GM19463 (cell line): ENCODE measurements at regions not wholly inside any gene's neighbourhood (a gene's known extent, or its start where the extent isn't known, plus 50 kb on each side); places are given as distances from the start of the nearest gene placed in this dataset.
A peak's percentile ranks its signal among the peaks of the same experiment; 100 is the strongest.

Source experiments
- ATAC-seq: cut with Tn5 transposase; IDR thresholded peaks from one replicate; pipeline ENCODE4 v1.9.1; 2021; ENCODE audit warnings: mild to moderate bottlenecking, moderate library complexity; ENCODE audit not compliant: unreplicated experiment

DNA sequence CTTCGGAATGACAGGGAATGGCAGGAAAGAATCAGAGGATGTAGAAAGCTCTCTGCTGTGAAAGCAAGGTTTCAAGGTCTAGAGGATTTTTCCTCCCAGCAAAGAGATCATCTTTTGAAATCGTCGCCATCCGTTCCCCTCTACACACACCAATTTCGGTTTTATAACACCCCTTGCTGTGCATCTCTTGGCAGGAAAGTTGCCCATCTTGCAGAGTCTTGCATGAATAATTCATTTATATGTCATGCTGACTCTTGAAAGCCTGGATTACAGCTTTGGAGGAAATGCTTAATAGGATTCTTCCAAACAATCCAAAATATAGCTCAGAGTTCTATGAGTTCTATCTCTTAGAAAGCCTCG is 262.7 kb downstream of the CHL1 start:
- ATAC-seq: no peak

DNA sequence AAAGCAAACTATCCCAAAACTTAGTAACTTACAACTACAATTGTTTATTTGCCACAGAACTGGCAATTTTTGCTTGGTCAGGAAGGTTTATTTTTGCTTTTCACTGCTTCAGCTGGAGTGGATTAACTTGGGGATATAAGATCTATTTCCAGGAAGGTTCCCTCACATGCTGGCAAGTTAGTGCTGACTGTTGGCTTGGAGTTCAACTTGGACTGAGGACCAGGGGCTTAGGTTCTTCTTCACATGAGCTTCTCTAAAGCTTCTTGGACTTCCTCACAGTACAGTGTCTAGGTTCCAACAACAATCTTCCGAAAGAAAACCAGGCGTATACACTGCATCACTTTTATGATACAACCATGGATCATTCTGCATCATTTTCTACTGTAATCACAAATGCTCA is 264.4 kb downstream of the CHL1 start:
- ATAC-seq: no peak

DNA sequence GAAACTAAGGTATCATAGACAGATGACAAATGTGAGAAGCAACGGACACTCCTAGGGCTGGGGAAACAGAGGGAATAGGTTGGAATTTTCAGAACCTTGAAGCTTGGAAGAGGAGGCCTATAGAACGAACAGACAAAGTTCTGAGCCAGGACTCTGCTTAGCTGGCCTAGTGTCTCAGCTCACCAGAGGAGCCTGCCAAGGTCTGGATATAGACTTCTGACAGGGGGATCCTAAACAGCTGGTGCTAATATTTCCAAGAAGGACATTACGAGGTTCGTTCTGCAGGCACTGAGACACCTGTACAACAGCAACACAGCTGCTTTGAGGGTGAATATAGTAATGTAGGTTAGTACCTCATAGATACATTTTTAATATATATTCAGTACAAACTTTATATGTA is 266.3 kb downstream of the CHL1 start:
- ATAC-seq: no peak

DNA sequence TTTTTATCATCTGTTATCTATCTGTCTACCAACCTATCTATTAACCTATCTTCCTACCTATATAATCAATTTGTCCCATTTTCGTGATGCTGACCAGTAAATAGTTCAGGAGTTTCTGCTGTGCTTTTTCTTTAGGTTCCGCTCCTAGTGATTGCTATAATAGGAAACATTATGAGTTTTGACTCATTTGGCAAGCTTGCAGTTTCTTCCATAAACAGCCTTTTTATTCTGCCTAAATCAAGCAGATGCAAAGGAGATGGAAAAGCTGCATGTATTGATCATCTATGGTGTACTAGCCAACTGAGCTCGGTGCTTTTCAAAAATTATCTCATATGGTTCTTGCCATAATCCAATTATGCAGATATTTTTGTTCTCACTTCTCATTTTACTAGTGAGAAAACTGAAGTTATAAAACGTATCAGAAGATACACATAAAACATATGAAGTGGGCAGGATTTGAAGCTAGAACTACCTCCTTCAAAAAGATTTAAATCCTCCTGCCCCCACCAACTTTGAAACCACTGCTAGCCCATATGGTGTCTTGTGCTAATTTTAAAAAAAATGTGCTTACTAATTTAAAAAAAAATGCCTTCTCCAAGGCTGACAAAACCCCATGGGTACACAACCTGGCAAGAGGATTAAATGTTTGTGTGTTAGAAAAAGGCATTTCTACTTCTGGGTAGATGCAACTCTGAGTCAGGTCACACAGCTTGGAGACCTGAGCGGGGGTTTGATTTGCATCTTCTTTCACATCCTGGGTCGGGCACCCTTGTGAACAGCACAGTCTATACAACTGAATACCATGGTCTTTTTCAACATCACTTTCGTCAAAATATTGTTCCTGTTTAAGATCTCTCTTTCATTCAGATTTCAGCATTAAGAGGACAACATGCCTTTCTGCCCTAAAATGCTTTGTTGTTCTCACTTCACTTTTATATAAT is 267.0 kb downstream of the CHL1 start:
- peak; percentile 97 for ATAC-seq

DNA sequence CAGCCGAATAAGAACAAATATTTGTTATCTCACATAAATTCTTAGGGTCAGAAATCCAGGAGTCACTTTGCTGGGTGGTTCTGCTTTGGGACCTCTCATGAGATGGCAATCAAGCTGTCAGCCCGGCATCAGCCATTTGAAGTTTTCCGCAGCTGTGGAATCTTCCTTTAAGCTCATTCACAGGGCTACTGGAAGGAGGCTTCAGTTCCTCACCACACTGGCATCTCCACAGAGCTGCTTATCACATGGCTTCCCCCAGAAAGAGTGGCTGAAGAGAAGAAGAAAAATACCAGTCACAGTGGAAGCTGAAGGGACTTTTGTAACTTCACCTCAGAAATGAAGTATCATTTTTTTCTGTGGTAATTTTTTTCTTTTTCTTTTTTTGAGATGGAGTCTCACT is 267.7 kb downstream of the CHL1 start:
- ATAC-seq: peak; percentile 28

DNA sequence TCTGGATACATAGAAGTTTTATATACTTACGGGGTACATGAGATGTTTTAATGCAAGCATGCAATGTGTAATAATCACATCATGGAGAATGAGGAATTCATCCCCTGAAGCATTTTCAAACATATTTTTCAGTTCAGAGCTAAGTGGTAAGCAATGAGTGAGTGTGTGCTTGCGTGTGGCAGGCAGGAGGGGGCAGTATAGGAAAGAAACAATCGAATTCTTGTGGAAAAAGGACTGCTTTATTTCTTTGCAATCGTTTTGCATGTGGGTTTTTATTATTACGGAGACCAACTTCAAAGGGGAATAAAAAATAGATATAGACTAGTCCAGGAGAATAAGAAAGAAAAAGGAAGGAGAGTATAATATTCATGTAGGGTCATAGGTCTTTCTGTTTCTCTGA is 271.6 kb downstream of the CHL1 start:
- no peak for ATAC-seq

DNA sequence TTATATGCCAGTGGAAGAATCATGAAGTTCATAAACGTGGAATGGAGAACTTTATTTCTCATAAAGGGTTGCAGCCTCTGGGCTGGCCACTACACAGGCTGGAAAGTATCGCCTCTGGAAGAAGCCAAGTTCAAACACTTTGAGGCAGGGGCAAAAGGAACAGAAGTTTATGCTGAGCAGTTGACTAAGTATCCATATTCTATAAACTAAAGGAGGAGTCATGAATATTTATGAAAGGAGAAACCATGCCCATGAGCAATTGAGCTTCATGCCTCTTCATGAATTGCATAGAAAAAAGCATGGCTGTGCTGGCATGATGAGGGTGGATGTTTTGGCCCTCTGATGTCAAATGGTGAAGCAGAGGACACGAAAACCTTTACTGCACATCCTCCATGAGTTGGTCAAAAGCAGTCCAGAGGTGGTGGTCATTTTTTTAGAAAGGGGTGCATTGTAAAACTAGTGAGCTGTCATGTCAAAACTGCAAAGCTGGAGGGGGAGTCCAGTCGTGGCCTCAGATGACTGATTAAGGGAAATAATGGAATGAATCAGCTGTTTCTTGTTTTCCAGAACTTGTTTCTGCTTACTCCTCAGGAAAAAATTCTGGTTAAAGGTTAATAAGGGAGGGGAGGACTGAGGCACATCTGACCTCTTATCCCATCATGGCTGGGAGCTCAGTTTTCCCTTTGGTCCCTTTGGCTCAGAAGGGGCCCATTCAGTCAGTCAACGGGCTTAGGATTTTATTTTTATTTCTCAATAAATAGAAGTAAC is 276.7 kb downstream of the CHL1 start:
- no peak for ATAC-seq

DNA sequence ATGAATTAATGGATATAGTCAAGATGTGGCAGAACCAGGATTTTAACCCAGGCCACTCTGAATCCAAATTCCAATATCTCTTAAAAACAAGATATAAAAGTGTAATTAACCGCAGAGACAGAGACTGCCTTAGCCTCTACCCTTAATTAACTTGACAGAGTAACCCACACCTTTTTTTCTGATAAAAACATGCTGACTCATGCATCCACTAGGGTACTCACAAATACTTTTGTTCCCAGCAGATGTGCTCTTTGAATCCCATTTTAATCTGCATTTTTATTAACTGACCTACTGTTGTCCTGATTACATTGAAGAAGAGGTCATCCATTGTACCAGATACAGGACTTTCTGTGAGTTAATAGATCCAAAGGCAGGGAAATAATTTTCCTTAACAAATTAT is 278.3 kb downstream of the CHL1 start:
- no peak for ATAC-seq

DNA sequence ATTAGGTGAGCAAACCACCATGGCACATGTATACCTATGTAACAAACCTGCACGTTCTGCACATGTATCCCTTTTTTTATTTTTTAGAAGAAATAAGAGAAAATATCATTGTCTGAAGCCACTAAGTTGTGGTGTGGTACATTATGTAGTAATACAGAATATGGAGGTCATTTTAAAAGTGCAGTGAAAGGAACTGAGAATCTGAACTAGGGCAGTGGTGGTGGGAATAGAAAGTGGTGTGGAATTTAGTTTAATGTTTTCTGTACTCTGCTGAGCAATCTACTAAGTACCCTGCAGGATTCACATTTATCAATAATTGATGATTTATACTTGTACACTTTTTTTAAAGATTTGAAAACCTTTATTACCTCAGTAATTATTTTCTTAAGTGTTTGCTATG is 283.5 kb downstream of the CHL1 start:
- peak; percentile 62 for ATAC-seq

DNA sequence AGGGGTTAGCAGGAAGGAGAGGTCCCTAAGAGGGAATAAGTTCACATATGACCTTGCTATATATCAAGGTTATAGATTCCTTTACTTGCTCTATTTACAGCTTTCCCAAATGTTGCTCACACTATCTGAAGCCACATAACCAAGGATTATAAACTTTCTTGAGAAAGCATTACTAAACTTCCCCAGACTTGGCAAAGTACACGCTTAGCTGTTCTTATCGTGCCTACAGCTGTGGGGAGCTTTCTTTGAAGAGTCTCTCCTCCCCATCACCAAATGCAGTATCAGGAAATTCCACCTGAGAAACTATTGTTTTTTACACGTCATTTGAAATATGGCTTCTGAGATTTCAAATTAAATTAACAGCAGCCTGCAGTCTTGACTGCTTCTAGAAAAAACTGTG is 284.5 kb downstream of the CHL1 start:
- no peak for ATAC-seq

DNA sequence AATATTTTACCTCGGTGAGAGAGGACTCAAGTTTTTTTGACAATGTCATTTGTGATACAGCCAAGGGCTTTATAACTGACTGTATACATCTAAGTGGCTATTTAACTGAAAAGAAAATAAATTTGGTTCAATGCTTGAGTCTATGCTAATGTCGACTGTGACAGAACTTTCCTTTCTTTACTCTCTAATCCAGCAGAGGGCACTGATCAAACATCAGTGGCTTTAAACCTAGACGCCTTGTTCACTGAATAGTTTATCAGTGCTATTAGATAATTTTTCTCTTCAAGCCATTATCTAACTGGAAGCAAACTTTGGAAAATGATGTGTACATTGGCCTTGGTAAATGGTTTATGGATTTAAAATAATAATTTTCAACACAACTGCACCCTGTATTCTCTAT is 285.1 kb downstream of the CHL1 start:
- peak; percentile 54 for ATAC-seq

DNA sequence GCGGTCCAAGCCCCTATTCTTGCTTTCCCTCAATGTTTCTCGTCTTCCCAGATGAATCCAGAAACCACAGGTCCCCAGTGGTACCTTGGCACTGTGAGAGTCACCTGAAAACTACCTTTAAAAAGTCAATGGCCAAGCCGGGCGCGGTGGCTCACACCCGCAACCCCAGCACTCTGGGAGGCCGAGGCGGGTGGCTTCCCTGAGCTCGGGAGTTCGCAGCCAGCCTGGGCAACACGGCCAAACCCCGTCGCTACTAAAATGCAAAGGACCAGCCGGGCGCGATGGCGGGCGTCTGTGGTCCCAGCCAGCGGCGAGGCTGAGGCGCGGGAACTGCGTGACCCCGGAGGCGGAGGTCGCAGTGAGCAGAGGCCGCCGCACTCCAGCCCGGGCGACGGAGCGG is 285.9 kb downstream of the CHL1 start:
- ATAC-seq: no peak

DNA sequence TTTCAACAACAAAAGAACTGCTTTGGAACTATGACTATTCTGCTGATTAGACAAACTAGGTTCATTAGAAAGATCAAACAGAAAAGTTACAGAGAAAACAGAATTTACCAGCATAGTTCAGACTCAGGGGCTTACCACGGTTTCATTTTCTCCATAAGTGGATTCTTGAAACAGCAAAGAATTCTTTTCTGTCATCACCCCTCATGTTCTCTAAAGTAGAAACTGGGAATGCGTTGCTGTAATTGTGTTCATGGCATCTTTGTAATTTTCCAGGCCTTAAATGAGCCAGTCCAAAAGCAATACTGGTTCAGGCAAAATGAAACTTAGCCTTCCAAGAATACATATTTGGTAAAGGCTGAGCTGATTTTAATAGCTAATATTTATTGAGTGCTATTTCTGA is 287.8 kb downstream of the CHL1 start:
- ATAC-seq: no peak

DNA sequence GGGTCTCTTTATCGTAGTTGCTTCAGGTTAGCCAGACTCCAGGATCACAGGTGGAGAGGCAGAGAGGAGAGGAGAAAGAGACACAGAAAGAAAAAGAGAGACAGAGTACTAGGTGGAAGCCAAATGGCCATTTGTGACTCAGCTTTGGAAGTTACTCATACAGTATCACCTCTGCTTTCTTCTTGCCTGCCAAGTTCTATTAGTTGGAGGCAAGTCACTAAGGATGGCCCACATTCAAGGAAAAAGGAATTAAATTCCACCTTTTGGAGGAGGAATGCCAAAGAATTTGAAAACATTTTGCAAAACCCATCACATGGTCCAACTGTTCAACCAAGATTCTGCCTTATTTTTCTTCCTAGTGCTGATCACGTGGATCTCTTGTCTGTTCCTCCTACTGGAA is 291.1 kb downstream of the CHL1 start:
- ATAC-seq: no peak

DNA sequence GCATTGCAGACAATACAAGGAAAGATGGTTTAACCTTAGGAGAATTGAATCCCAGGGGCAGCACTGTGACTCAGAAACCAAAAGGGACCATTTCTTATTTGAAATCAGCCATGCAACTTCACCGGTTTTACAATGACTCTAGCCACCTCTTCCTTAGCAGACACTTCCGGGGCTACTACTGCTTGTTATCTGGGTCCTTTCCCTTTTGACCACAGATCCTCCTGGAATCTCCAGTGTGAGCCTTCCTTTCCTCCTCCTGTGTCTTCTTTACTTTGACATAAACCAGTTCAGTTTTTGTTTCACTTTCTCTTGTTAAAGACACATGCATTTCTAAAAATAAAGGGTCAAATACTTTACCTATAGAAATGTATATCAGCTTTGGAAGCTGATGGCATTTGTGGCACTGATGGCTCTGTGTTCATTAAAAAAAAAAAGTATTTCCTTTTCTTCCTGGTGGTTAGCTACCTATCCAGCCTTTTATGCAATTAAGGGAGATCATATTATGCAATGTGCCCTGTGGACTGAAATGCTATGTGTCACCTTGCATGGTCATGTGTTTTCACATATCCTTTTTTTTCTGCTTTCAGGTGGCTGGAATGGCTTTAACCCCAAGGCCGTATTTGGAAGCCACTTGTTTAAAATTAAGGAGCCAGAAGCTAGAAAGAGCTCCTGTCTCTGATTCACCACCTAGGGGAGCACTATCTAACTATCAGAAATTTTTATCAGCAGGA is 296.2 kb downstream of the CHL1 start:
- ATAC-seq: peak; percentile 55

DNA sequence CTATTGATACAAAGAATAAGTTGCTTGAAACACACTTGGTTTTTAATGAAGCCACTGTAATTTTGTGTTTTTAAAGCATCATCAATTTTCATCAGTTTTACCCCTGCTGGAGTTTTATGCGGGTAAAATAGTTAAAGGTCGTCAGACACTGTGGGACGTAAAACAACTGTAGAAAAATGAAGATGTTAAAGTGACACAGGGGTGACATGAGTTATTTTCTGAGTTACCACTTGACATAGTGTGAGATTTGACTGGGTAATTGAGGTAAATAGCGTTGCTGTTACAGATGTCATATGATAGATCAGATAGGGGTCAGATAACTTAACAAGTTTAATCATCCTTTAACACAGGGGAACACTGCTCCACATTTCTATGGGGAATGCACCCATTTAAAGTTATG is 297.6 kb downstream of the CHL1 start:
- no peak for ATAC-seq

DNA sequence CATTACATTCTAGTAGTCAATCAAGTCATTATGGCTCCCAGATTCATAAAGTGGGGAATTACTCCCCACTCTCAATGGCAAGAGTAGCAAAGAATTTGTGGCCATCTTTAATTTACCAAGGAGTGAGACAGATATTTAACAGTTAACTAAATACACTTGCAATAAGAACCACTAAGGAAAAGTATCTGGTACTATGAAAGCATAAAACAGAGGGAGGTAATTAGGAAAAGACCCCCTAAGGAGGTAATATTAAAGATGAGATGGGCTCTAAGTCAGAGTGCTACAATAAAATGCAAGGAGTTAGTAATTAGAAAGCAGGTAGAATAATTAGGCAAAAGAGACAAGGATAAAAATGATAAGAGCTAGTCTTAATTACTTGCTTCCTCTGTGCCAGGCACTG is 301.9 kb downstream of the CHL1 start:
- no peak for ATAC-seq

DNA sequence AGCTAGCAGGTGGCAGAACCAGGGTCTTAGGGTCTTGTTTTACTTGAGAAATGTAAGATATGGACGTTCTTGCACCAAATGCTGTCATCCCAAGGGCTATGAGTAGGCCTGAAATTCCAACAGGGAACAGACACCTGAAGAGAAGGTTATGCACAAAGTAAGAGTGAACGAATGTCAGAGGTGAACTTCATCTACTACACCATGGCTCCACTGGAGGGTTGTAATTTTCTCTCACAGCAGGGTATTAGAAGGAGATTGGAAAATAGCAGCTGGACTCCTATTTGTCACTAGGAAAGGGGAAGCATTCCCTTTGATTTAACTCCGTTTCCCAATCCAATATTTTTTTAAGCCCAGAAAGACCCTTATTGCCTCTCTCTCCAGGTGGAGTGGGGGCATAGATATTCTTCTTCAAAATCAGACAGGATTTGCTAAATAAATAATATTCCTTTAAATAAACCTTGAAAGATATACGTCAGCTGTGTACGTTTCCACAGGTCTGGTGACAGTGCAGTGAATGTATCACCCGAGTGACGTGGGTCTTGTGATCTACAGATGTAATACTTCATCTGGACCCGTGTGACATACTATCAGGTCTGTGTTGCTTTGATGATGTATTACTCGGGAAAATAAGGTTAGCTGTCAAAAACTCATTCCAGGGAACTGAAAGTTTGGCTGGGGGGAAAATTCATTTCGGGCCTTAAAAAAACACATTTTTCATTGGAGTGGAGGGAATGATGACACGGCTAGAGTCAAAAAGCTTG is 302.6 kb downstream of the CHL1 start:
- no peak for ATAC-seq

DNA sequence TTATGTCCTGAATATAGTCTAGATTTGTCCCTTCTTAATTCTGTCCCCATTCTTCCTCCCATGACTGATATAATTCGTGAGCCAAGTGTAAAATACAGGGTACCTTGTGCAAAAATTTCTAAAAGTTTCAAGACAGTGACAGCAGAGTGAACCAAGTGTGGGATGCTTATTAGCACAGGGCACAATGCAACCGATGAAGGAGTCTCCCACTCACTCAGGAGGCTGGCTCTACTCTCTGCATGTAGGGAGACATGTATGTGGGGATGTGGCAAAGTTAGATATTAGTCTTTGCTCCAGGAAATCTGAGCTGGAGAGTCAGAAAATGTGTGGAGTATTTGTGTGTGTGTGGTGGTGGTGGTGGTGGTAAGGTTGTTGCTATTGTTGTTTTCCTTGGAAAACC is 305.9 kb downstream of the CHL1 start:
- ATAC-seq: no peak

DNA sequence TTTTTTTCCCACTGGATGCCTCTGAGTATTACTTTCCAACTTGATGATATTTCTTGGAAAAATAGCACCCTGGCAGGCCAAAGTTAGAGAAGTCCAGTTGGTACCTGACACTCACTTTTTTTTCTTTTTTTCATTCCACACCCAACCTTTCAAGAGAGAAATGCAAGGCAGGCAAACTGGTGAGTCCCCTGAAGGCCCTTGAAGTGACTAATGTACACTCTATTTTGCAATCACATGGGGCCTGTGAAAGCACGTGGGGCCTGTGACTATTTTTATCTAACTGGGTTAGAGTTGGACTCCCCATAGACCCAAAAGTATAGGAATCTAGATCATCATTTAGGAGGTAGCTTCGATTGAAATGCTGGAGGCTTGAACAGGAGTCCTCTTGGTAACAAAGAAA is 316.7 kb downstream of the CHL1 start:
- no peak for ATAC-seq

DNA sequence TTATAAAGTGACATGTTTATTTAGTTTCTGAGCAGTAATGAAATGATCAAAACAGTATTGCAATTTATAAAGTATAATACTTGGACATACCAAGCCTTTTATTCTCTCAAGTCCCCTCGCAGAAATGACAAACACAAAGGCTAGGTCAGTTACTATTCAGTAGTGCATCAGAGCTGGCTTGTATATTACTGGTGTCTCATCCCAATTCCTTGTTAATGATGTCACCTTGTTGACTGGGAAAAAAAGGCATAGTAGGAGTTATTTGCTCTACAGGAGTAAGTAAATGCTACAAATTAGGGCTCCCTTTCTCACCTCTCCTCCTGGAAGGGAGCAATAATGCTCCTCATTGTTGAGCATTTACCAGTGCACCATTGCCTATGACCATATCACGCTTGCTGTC is 317.6 kb downstream of the CHL1 start:
- ATAC-seq: no peak
